GM21390 (cell line): ENCODE measurements at regions not wholly inside any gene's neighbourhood (a gene's known extent, or its start where the extent isn't known, plus 50 kb on each side); places are given as distances from the start of the nearest gene placed in this dataset.

Experiments
- ATAC-seq: cut with Tn5 transposase; IDR thresholded peaks from one replicate; pipeline ENCODE4 v1.9.1; 2021; ENCODE audit not compliant: unreplicated experiment

DNA sequence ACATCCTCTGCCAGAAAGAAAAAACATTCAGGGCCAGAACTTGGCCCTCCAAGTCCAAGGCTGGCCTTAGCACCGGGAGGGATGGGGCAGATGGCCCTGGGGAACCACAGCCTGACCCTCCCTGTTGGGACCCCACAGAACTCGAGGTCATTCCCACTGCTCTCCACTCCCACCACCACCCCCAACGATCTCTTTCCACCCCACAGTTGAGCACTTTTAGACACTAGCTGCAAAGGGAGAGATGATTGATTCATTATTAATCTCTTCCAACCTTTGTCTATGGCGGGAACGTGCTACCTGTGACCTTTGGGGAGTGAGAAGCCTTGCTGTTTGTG lies 869.7 kb downstream of the BRD1 start:
- no peak for ATAC-seq

DNA sequence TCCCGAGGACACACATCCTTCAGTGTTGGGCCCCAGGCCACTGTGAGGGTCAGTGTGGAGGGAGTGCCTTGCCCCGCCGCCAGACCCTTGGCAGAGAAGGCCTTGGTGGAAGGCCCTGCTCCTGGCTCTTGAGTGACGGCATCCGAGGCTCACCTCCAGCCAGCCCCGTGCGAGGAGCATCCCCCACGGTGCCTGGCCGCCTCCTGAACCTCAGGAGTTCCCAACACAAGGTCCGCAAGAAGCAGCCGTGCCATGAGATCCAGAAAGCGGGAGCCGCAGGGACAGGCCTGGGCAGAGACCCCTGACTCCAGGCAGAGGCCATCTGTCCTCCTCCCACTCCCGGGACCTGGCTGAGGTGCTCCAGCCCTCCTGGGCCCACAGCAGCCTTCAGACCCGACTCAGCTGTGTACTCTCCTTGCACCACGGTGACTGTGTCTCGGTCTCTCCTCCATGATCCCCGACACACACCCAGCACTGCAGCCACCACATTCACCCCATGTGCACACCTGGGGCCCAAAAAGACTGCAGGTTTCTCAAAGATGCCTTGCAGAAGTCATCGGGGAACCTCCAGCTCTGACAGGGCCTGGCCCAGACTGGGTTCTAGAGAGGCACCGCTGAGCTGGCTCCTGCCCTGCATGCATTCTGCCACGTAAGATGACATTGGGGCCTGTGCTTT lies 870.2 kb downstream of the BRD1 start:
- no peak for ATAC-seq

GRCh38 chr22:48955351-48956311 lies 872.0 kb downstream of the BRD1 start:
- ATAC-seq: no peak

DNA sequence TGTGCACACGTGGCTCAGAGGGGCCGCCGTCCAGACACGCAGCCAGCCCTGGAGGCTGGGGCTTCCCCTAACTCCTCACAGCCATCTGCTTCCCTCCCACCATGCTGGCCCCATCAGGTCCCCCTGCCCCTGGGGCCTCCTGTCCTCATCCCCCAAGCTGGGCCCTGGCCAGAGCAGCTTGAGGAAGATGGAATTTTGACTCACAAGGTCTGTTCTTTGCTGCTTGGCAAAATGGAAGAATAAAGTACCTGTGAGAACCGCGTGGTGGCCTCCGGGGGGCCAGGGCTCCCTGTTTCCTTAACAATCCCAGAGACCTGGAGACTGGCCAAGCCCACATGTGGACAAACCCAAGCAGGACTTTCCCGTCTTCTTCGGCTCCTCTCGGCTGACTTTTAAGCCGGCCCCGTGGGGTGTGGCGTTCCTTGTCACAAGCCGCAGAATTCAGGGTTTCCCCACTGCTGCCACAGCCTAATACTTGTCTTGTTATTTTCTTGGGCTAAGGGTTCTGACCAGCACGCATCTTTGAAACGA lies 872.8 kb downstream of the BRD1 start:
- ATAC-seq: no peak

DNA sequence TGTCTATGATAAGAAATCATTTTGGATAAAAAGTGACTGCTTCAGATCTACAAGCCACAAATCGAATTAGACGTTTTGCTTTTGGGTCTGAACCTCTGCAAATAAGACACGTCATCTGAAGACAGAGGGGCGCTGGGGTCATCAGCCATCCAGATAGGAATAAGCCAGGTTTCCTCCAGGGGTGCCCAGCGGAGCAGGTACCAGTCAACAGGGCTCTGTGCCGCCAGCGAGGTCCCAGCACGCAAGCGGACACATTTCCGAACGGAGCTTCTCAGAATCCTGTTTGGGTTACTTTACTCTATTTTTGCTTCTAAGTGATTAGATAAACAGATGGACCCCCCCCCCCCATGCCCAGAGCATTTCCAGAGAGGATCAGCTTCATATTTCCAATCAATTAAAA lies 873.8 kb downstream of the BRD1 start:
- ATAC-seq: no peak

DNA sequence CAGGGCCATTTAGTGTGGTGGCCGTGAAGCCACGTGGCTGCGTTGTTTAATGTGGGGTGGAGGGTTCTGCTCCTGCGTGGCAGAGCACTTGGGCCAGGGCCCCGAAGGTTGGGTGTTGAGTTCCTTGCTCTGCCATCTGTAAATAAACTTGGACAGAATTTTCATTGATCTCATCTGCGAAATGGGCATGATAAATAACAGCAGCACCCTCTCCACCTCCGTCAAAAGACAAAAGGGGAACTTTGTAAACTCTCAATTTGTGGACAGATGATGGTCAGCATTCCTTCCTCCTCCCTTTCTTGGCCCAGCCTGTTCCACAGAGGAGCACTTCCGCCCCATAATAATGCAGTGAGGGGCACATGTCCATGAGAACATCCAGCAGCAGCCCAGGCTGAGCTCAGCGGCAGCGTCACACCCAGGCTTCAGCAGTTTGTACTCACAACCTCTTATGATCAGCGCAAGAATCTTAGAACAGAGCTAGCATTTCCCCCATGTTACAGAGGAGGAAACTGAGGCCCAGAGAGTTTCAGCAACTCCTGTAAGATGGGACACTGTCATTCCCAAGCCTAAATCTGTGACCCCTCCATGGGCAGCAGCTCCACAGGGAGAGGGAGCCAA lies 874.5 kb downstream of the BRD1 start:
- no peak for ATAC-seq

GRCh38 chr22:48952256-48953102 lies 875.2 kb downstream of the BRD1 start:
- ATAC-seq: no peak

- ATAC-seq: no peak
Measured at GRCh38 chr22:48951836-48952235, 875.8 kb downstream of the BRD1 start.

DNA sequence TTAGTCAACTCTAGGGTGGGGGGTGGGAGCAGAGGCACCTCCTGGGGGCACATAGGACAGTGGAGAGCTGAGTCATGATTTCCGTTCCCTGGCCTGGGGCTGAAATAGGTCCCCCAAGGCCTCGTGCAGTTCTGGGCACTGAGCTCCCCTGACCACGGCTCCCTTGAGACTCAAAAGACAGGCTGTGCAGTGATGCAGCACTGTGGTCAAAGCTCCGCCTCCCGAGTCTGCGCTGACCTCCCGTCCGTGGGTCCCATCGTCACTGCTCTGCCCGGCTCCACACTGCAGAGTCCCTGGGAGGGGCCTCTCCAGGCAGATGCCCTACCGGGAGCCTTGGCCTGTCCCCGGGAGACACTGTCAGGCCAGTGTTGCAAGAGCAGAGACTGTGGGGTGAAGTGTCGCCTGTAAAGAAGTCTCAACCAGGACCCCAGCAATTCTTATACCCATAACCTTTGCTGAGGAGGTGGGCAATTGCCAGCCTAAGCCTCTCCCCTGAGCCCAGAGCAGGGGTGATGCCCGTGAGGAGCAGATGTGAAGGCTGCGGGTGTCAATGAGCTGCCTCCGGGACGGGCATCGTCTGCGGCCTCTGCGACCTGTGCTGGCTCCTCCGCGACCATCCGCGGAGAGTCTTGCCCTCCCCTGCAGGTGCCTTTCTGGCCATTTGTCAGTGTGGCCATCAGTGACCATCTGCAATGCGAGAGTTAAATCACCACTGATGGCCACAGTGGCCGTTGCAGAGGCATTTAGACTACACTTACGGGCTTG lies 877.3 kb downstream of the BRD1 start:
- ATAC-seq: no peak

GRCh38 chr22:48949375-48950149 lies 878.1 kb downstream of the BRD1 start:
- no peak for ATAC-seq

- ATAC-seq: no peak
Measured at GRCh38 chr22:48948575-48949170, 879.0 kb downstream of the BRD1 start.

DNA sequence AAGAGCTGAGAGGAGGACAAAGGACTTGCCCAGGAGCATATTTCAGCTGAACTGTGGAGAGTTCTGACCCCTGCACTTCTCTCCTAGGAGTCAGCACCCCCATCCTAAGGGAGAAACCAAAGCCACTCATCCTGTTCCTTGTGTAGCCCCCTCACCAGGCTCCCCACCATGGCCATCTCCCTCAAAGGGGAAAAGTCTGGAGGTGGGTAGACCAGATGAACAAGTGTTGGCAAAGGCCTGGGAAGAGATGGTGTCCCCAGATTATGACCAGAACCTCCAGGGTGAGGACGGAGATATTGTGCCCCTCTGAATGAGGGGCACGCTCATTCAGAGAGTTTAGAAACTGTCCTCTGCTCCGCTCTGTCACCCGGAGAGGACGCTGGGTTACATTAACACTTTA lies 880.0 kb downstream of the BRD1 start:
- no peak for ATAC-seq

DNA sequence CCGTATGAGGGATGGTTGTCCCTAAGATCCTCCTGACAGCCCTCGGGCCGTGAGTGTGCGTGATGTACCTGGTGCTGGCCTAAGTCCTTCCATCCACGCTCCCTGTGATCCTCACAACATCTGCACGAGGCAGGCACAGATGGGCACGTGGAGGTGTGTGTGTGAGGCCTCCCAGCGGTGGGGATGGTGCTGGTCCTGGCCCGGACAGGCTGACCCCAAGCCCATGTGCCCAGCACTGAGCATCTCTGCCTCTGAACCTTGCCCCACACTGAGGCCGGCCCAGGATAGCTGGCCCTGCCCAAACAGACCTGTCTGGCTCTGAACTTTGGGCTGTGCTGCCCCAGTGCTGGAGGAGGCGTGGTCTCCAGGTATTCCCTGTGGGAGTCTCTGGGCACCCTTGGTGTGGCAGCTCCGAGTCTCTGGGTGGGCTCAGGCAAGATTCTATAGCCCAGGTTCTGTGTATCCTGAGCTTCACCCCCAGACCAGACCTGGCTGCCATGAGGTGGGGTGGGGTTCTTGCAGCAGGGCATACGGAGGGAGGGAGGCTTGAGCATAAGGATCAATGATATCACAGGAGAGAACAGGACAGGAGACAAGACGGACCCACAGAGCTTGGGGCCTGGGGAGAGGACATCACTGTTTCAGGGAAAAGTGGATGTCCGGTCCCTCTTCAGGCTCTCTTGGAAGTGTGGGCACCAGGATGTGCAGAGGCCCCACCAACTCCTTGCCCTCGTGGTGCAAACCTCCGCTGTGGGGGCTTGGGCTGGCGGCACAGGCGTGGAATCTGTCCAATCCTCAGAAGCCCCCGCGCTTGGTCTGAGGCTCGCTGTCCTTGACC lies 881.8 kb downstream of the BRD1 start:
- no peak for ATAC-seq

DNA sequence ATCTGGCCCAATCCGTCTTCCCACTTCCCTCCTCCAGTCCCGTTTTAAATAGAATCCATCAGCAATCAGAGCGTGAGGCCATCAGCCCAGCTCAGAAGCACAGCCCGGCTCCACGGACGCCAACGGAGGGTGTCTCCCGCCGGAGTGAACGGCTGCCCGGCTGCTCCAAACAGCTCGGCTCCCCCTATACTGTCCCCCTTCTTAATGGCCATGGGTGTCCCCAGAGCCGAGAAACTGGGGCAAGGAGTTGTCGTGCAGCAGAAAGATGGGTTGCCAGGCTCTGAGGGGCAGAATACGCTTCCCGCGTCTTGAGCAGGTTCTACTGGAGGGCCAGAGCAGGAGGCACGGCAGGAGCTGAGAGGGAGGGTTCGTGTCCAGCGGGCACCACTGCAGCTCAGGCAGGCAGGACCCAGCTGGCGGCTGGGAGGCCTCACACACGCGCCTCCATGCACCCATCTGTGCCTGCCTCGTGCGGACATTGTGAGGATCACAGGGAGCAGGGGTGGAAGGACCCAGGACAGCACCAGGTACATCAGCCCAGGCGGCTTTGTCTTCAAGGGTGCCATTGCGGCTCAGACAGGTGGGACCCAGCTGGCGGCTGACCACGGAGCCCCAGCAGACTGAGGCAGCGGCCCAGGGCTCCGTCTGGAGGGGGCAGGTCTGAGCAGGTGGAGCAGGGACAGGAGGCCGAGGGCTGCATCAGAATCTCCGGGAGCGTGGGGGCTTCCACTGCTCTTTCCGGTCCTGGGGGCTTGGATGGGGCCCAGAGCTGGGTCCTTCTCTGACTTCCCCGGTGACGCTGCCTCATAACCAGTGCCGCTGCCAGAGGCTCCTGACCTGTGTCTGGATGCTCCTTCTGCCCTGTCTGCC lies 882.7 kb downstream of the BRD1 start:
- no peak for ATAC-seq

DNA sequence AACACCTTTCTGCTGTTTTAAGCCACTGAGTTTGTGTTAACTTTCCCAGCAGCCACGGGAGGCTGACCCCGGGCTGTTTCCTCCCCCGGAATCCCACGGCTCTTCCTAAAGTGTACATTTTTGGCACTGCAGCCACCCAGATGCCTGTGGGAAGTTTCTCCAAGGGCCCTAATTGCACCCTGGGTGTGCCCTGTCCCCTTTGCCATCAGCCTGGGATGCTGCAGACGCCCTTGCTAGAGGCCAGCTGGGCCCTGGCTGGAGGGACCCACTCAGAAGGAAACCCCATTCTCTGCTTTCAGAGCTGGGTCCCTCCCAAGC lies 883.3 kb downstream of the BRD1 start:
- ATAC-seq: no peak

- no peak for ATAC-seq
Measured at GRCh38 chr22:48943567-48944432, 883.9 kb downstream of the BRD1 start.
